ENCODE measurements at regions not wholly inside any gene's neighbourhood (a gene's known extent, or its start where the extent isn't known, plus 50 kb on each side); places are given as distances from the start of the nearest gene placed in this dataset.

DNA sequence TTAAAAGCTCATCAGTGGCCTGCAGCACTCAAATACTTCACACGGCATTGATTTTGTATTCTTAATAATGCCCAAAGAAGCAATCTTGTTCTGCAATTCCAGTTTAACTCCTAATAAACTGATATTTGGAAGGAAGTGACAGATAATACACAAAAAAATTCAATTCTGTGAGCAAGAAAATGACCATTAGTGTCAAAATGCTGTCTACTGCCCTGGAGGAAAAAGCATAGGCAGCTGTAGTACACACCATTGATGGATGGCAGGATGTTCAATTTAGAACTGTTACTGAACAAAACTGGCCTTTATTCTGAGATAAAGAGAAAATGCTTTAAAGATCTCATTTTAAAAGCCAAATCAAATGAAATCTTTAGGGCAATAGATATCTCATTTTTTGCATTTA, 251.3 kb upstream of the FMN2 start:
- no peaks in the 10 kb centered on the region for H3K27me3 ChIP-seq (ENCODE audit: control insufficient read depth, insufficient read depth, low read length)
- no peaks in the 10 kb centered on the region for H3K9me3 ChIP-seq (ENCODE audit: control insufficient read depth, insufficient read depth, low read length)

GRCh38 chr1:239840790-239841189, 250.9 kb upstream of the FMN2 start:
- no peaks in the 10 kb centered on the region for H3K27me3 ChIP-seq (ENCODE audit: control insufficient read depth, insufficient read depth, low read length)
- no peaks in the 10 kb centered on the region for H3K4me1 ChIP-seq (ENCODE audit: control insufficient read depth, insufficient read depth, low read length)
- H3K36me3 ChIP-seq (ENCODE audit: control insufficient read depth, insufficient read depth, low read length), result no peaks in the 10 kb centered on the region
- no peak overlapping the region for H3K4me3 ChIP-seq (ENCODE audit: low read depth, low read length)
- no peaks in the 10 kb centered on the region for H3K9me3 ChIP-seq (ENCODE audit: control insufficient read depth, insufficient read depth, low read length)
- no peak overlapping the region for H3K9ac ChIP-seq (ENCODE audit: low read depth, low read length)

More for the DNA sequence above, 251.3 kb upstream of the FMN2 start:
- Histone ChIP-seq H3K4me3 (ENCODE audit: low read depth, low read length) (no peak overlapping the region), H3K4me1 (ENCODE audit: control insufficient read depth, insufficient read depth, low read length) (no peaks in the 10 kb centered on the region), H3K9ac (ENCODE audit: low read depth, low read length) (no peak overlapping the region), H3K36me3 (ENCODE audit: control insufficient read depth, insufficient read depth, low read length) (no peaks in the 10 kb centered on the region)

- Histone ChIP-seq H3K9ac (ENCODE audit: low read depth, low read length) (no peak overlapping the region), H3K36me3 (ENCODE audit: control insufficient read depth, insufficient read depth, low read length) (no peaks in the 10 kb centered on the region), H3K9me3 (ENCODE audit: control insufficient read depth, insufficient read depth, low read length) (no peaks in the 10 kb centered on the region), H3K4me1 (ENCODE audit: control insufficient read depth, insufficient read depth, low read length) (no peaks in the 10 kb centered on the region), H3K4me3 (ENCODE audit: low read depth, low read length) (no peak overlapping the region), H3K27me3 (ENCODE audit: control insufficient read depth, insufficient read depth, low read length) (no peaks in the 10 kb centered on the region)
Observed at GRCh38 chr1:239841631-239842030, 250.1 kb upstream of the FMN2 start.

DNA sequence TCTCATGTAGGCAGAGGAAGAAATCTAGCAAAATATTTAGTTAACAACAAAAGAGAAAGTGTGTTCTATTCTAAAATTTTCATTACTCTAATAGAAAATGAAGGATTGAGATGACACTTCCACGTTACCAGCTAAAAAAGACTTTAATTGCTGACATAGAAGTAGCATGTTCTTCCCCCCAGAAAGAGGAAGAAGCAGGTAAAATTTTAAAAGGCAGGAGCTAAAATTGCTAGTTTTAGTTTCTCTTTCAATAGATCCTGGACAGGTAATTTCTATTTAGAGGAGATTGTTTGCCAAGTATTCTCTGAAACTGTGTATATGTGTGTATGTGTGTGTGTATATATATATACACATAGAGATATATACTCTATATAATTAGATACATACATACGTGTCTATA, 248.1 kb upstream of the FMN2 start:
- no peaks in the 10 kb centered on the region for H3K27me3 ChIP-seq (ENCODE audit: control insufficient read depth, insufficient read depth, low read length)

GRCh38 chr1:239844833-239845232, 246.8 kb upstream of the FMN2 start:
- Histone ChIP-seq H3K36me3 (ENCODE audit: control insufficient read depth, insufficient read depth, low read length) (no peaks in the 10 kb centered on the region), H3K4me1 (ENCODE audit: control insufficient read depth, insufficient read depth, low read length) (no peaks in the 10 kb centered on the region), H3K4me3 (ENCODE audit: low read depth, low read length) (no peak overlapping the region), H3K9me3 (ENCODE audit: control insufficient read depth, insufficient read depth, low read length) (no peaks in the 10 kb centered on the region), H3K27me3 (ENCODE audit: control insufficient read depth, insufficient read depth, low read length) (no peaks in the 10 kb centered on the region), H3K9ac (ENCODE audit: low read depth, low read length) (no peak overlapping the region)

More for the DNA sequence above, 248.1 kb upstream of the FMN2 start:
- Histone ChIP-seq H3K4me3 (ENCODE audit: low read depth, low read length) (no peak overlapping the region), H3K9ac (ENCODE audit: low read depth, low read length) (no peak overlapping the region), H3K4me1 (ENCODE audit: control insufficient read depth, insufficient read depth, low read length) (no peaks in the 10 kb centered on the region), H3K36me3 (ENCODE audit: control insufficient read depth, insufficient read depth, low read length) (no peaks in the 10 kb centered on the region), H3K9me3 (ENCODE audit: control insufficient read depth, insufficient read depth, low read length) (no peaks in the 10 kb centered on the region)

DNA sequence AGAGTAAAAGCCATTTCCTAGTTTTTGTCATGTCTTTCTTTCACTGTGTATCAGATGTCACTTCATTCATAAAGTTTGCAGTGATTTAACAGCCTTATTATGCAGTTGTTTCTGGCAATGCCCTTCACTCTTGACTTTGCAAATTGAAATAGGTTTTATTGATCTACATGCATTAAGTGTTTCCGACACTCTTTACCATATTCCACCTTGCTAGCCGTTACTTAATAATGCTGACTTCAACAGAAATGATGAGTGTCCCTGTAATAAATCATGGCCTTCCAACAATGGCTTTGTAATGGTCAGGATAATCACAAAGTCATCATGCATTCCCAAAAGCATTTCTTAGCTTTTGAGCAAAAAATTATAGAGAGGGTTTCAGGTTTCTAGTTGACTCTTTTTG, 236.8 kb upstream of the FMN2 start:
- H3K9me3 ChIP-seq (ENCODE audit: control insufficient read depth, insufficient read depth, low read length), result no peaks in the 10 kb centered on the region
- no peaks in the 10 kb centered on the region for H3K27me3 ChIP-seq (ENCODE audit: control insufficient read depth, insufficient read depth, low read length)
- no peaks in the 10 kb centered on the region for H3K36me3 ChIP-seq (ENCODE audit: control insufficient read depth, insufficient read depth, low read length)
- H3K4me1 ChIP-seq (ENCODE audit: control insufficient read depth, insufficient read depth, low read length), result no peaks in the 10 kb centered on the region
- H3K9ac ChIP-seq (ENCODE audit: low read depth, low read length), result no peak overlapping the region
- H3K4me3 ChIP-seq (ENCODE audit: low read depth, low read length), result no peak overlapping the region

DNA sequence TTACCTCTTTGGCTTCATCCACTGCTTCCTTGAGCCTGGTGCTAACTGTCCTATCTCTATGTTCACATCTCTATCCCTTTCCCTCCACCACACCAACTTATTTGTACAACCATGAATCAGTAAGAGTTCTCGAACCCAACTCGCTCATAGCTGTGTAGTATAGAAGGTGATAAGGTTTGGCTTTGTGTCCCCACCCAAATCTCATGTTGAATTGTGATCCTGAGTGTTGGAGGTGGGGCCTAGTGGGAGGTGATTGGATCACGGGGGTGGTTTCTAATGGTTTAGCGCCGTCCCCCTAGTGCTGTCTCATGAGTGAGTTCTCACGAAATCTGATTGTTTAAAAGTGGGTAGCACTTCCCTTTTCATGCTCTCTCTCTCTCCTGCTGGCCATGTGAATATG, 235.6 kb upstream of the FMN2 start:
- no peaks in the 10 kb centered on the region for H3K27me3 ChIP-seq (ENCODE audit: control insufficient read depth, insufficient read depth, low read length)
- no peak overlapping the region for H3K9ac ChIP-seq (ENCODE audit: low read depth, low read length)
- no peaks in the 10 kb centered on the region for H3K36me3 ChIP-seq (ENCODE audit: control insufficient read depth, insufficient read depth, low read length)
- H3K9me3 ChIP-seq (ENCODE audit: control insufficient read depth, insufficient read depth, low read length), result no peaks in the 10 kb centered on the region
- no peak overlapping the region for H3K4me3 ChIP-seq (ENCODE audit: low read depth, low read length)
- H3K4me1 ChIP-seq (ENCODE audit: control insufficient read depth, insufficient read depth, low read length), result no peaks in the 10 kb centered on the region

DNA sequence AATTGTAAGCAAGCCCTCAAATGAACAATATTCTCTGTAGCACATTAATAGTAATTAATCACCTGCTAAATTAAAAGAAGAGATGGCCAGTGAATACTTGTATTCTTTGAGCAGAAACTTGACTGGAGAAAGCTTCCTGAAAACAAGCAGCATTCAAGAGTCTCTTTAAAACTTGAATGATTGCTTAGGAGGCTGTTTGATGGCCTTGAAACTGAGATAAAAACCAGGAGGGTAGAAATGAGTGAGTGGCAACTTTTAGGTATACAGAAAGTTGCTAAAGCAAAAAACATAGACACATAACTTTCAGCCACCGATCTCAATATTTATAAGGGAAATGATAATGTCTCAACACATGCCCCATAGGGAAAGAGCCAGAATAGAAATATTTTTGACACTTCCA, 234.8 kb upstream of the FMN2 start:
- Histone ChIP-seq H3K4me1 (ENCODE audit: control insufficient read depth, insufficient read depth, low read length) (no peaks in the 10 kb centered on the region), H3K9ac (ENCODE audit: low read depth, low read length) (no peak overlapping the region), H3K4me3 (ENCODE audit: low read depth, low read length) (no peak overlapping the region), H3K9me3 (ENCODE audit: control insufficient read depth, insufficient read depth, low read length) (no peaks in the 10 kb centered on the region), H3K27me3 (ENCODE audit: control insufficient read depth, insufficient read depth, low read length) (no peaks in the 10 kb centered on the region), H3K36me3 (ENCODE audit: control insufficient read depth, insufficient read depth, low read length) (no peaks in the 10 kb centered on the region)

GRCh38 chr1:239858057-239858456, 233.6 kb upstream of the FMN2 start:
- Histone ChIP-seq H3K4me1 (ENCODE audit: control insufficient read depth, insufficient read depth, low read length) (no peaks in the 10 kb centered on the region), H3K9ac (ENCODE audit: low read depth, low read length) (no peak overlapping the region), H3K4me3 (ENCODE audit: low read depth, low read length) (no peak overlapping the region), H3K27me3 (ENCODE audit: control insufficient read depth, insufficient read depth, low read length) (no peaks in the 10 kb centered on the region), H3K36me3 (ENCODE audit: control insufficient read depth, insufficient read depth, low read length) (no peaks in the 10 kb centered on the region), H3K9me3 (ENCODE audit: control insufficient read depth, insufficient read depth, low read length) (no peaks in the 10 kb centered on the region)

GRCh38 chr1:239858529-239858928, 233.2 kb upstream of the FMN2 start:
- Histone ChIP-seq H3K4me1 (ENCODE audit: control insufficient read depth, insufficient read depth, low read length) (no peaks in the 10 kb centered on the region), H3K4me3 (ENCODE audit: low read depth, low read length) (no peak overlapping the region), H3K27me3 (ENCODE audit: control insufficient read depth, insufficient read depth, low read length) (no peaks in the 10 kb centered on the region), H3K36me3 (ENCODE audit: control insufficient read depth, insufficient read depth, low read length) (no peaks in the 10 kb centered on the region), H3K9me3 (ENCODE audit: control insufficient read depth, insufficient read depth, low read length) (no peaks in the 10 kb centered on the region), H3K9ac (ENCODE audit: low read depth, low read length) (no peak overlapping the region)

DNA sequence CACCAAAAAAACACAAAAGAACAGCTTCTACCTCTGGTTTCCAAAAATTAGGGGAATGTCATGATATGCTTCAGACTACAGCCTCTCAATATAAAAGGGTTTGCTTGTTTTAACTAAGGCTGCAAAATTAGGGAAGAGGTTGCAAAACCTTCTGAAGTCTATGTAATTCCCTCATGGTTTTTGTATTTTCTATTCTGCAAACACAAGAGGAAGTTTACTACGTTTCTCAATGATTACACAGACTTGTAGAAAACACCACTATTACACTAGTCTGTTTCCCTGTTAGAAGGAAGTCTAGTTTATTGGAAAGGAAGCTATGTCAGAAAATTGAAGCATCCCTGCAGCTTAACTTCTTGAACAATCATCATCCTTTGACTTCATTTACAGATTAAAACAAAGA, 229.7 kb upstream of the FMN2 start:
- Histone ChIP-seq H3K9ac (ENCODE audit: low read depth, low read length) (no peak overlapping the region), H3K36me3 (ENCODE audit: control insufficient read depth, insufficient read depth, low read length) (no peaks in the 10 kb centered on the region)

GRCh38 chr1:239868058-239868832, 223.4 kb upstream of the FMN2 start:
- Histone ChIP-seq H3K4me3 (ENCODE audit: low read depth, low read length) (no peak overlapping the region), H3K9me3 (ENCODE audit: control insufficient read depth, insufficient read depth, low read length) (no peaks in the 10 kb centered on the region), H3K9ac (ENCODE audit: low read depth, low read length) (no peak overlapping the region), H3K36me3 (ENCODE audit: control insufficient read depth, insufficient read depth, low read length) (no peaks in the 10 kb centered on the region), H3K4me1 (ENCODE audit: control insufficient read depth, insufficient read depth, low read length) (no peaks in the 10 kb centered on the region), H3K27me3 (ENCODE audit: control insufficient read depth, insufficient read depth, low read length) (no peaks in the 10 kb centered on the region)

More for the DNA sequence above, 229.7 kb upstream of the FMN2 start:
- H3K4me3 ChIP-seq (ENCODE audit: low read depth, low read length), result no peak overlapping the region
- H3K4me1 ChIP-seq (ENCODE audit: control insufficient read depth, insufficient read depth, low read length), result no peaks in the 10 kb centered on the region
- no peaks in the 10 kb centered on the region for H3K9me3 ChIP-seq (ENCODE audit: control insufficient read depth, insufficient read depth, low read length)
- no peaks in the 10 kb centered on the region for H3K27me3 ChIP-seq (ENCODE audit: control insufficient read depth, insufficient read depth, low read length)
